H9 (cell line): ENCODE measurements at regions not wholly inside any gene's neighbourhood (a gene's known extent, or its start where the extent isn't known, plus 50 kb on each side); places are given as distances from the start of the nearest gene placed in this dataset.
A peak's percentile ranks its signal among the peaks of the same experiment; 100 is the strongest.

ENCODE experiments used
- DNase-seq: peaks from one replicate; pipeline ENCODE4 v3.0.0-alpha.2; 2017
- H2AFZ ChIP-seq: one replicate; pipeline ENCODE4 v1.6.1; 2013; ENCODE audit warnings: mild to moderate bottlenecking, low read length, control low read depth, moderate library complexity
- H2AK5ac ChIP-seq: 2 replicates; pipeline ENCODE4 v1.6.1; 2013; ENCODE audit warnings: low read length, control low read depth, mixed read lengths; ENCODE audit not compliant: insufficient read length
- H2BK120ac ChIP-seq: one replicate; pipeline ENCODE4 v1.6.1; 2013; ENCODE audit warnings: low read depth, mild to moderate bottlenecking, low read length, control low read depth, inconsistent platforms; ENCODE audit not compliant: poor library complexity, severe bottlenecking
- H2BK12ac ChIP-seq: 2 replicates; pipeline ENCODE4 v1.6.1; 2013; ENCODE audit warnings: low read length, control low read depth, mixed read lengths, low read depth; ENCODE audit not compliant: insufficient read length
- H2BK15ac ChIP-seq: 2 replicates; pipeline ENCODE4 v1.6.1; 2013; ENCODE audit warnings: low read depth, low read length, control low read depth
- H2BK20ac ChIP-seq: one replicate; pipeline ENCODE4 v1.6.1; 2013; ENCODE audit warnings: low read depth, mild to moderate bottlenecking, low read length, control low read depth, inconsistent platforms; ENCODE audit not compliant: poor library complexity, severe bottlenecking
- H2BK5ac ChIP-seq: 2 replicates; pipeline ENCODE4 v1.6.1; 2013; ENCODE audit warnings: low read length, control low read depth, mixed read lengths; ENCODE audit not compliant: insufficient read length
- H3K14ac ChIP-seq: 2 replicates; pipeline ENCODE4 v1.6.1; 2013; ENCODE audit warnings: low read length, control low read depth; ENCODE audit not compliant: insufficient read depth
- H3K18ac ChIP-seq: 2 replicates; pipeline ENCODE4 v1.6.1; 2013; ENCODE audit warnings: low read depth, mild to moderate bottlenecking, mixed read lengths, low read length, control low read depth; ENCODE audit not compliant: insufficient read length
- H3K23ac ChIP-seq: 2 replicates; pipeline ENCODE4 v1.6.1; 2013; ENCODE audit warnings: low read length, control low read depth, mixed read lengths, low read depth; ENCODE audit not compliant: insufficient read length
- H3K23me2 ChIP-seq: 2 replicates; pipeline ENCODE4 v1.6.1; 2013; ENCODE audit warnings: low read depth, mild to moderate bottlenecking, mixed read lengths, low read length, control low read depth; ENCODE audit not compliant: insufficient read length, poor library complexity, severe bottlenecking
- H3K27ac ChIP-seq: 2 replicates; pipeline ENCODE4 v1.5.1; 2013; ENCODE audit warnings: low read length, control low read depth, mixed read lengths, low read depth; ENCODE audit not compliant: insufficient read length
- H3K27me3 ChIP-seq: 2 replicates; pipeline ENCODE4 v1.6.1; 2013; ENCODE audit warnings: low read length, control low read depth, inconsistent platforms; ENCODE audit not compliant: insufficient read depth
- H3K4ac ChIP-seq: 2 replicates; pipeline ENCODE4 v1.6.1; 2013; ENCODE audit warnings: low read depth, mild to moderate bottlenecking, control low read depth, inconsistent platforms, low read length, moderate library complexity
- H3K4me1 ChIP-seq: 2 replicates; pipeline ENCODE4 v1.6.1; 2013; ENCODE audit warnings: low read length, control low read depth, inconsistent platforms; ENCODE audit not compliant: insufficient read depth
- H3K4me2 ChIP-seq: 2 replicates; pipeline ENCODE4 v1.6.1; 2013; ENCODE audit warnings: low read length, control low read depth, mixed read lengths; ENCODE audit not compliant: insufficient read length, insufficient read depth
- H3K56ac ChIP-seq: 2 replicates; pipeline ENCODE4 v1.6.1; 2013; ENCODE audit warnings: low read depth, mild to moderate bottlenecking, mixed read lengths, low read length, control low read depth; ENCODE audit not compliant: insufficient read length
- H3K79me1 ChIP-seq: 2 replicates; pipeline ENCODE4 v1.6.1; 2013; ENCODE audit warnings: low read depth, mild to moderate bottlenecking, moderate library complexity, low read length, control low read depth, inconsistent platforms; ENCODE audit not compliant: insufficient read depth, poor library complexity, severe bottlenecking
- H3K79me2 ChIP-seq: 2 replicates; pipeline ENCODE4 v1.6.1; 2013; ENCODE audit warnings: low read length, control low read depth, inconsistent platforms; ENCODE audit not compliant: insufficient read depth
- H3K9ac ChIP-seq: 2 replicates; pipeline ENCODE4 v1.6.1; 2013; ENCODE audit warnings: low read length, control low read depth, mixed read lengths; ENCODE audit not compliant: insufficient read length; ENCODE audit errors: extremely low read depth
- H3K9me3 ChIP-seq: one replicate; pipeline ENCODE4 v1.6.1; 2013; ENCODE audit warnings: low read depth, low read length, inconsistent platforms; ENCODE audit not compliant: control insufficient read depth
- H3T11ph ChIP-seq: one replicate; pipeline ENCODE4 v1.6.1; 2013; ENCODE audit warnings: mild to moderate bottlenecking, low read length, control low read depth, inconsistent platforms
- H4K20me1 ChIP-seq: one replicate; pipeline ENCODE4 v1.6.1; 2013; ENCODE audit not compliant: control insufficient read depth, insufficient read length, insufficient read depth
- H4K5ac ChIP-seq: 2 replicates; pipeline ENCODE4 v1.6.1; 2013; ENCODE audit warnings: low read depth, mild to moderate bottlenecking, mixed read lengths, low read length, control low read depth; ENCODE audit not compliant: insufficient read length
- H4K8ac ChIP-seq: replicated peaks from 2 replicates; pipeline ENCODE4 v1.6.1; 2013; ENCODE audit warnings: low read length, control low read depth, mixed read lengths, low read depth; ENCODE audit not compliant: insufficient read length
- H4K91ac ChIP-seq: 2 replicates; pipeline ENCODE4 v1.6.1; 2013; ENCODE audit warnings: low read depth, mild to moderate bottlenecking, moderate library complexity, mixed read lengths, low read length, control low read depth; ENCODE audit not compliant: insufficient read length
- H3K27ac Mint-ChIP-seq, 3 experiments: 2 replicates in 2 of 3; 3 replicates in 1 of 3; pipeline ENCODE4 v1.8.0; 2020 to 2021; ENCODE audit warnings: mixed read lengths in 3 of 3, mild to moderate bottlenecking in 1 of 3, moderate library complexity in 1 of 3
- H3K27me3 Mint-ChIP-seq: 2 replicates; pipeline ENCODE4 v1.8.0; 2021; ENCODE audit warnings: low read depth, mild to moderate bottlenecking, moderate library complexity, mixed read lengths
- H3K36me3 Mint-ChIP-seq, 3 experiments: 2 replicates in 2 of 3; 3 replicates in 1 of 3; pipeline ENCODE4 v1.8.0; 2020 to 2021; ENCODE audit warnings: low read depth in 3 of 3, mixed read lengths in 3 of 3; ENCODE audit not compliant: insufficient read depth in 1 of 3
- H3K4me1 Mint-ChIP-seq, 2 experiments: 2 replicates each; pipeline ENCODE4 v1.8.0; 2020; ENCODE audit warnings: mixed read lengths in 2 of 2
- H3K4me3 Mint-ChIP-seq, 2 experiments: 2 replicates in 1 of 2; 3 replicates in 1 of 2; pipeline ENCODE4 v1.8.0; 2020 to 2021; ENCODE audit warnings: mild to moderate bottlenecking in 2 of 2, mixed read lengths in 2 of 2, moderate library complexity in 1 of 2
- H3K9me3 Mint-ChIP-seq, 2 experiments: 2 replicates in 1 of 2; 3 replicates in 1 of 2; pipeline ENCODE4 v1.8.0; 2020; ENCODE audit warnings: mild to moderate bottlenecking in 2 of 2, mixed read lengths in 2 of 2, moderate library complexity in 1 of 2
- WGBS: extraction: QIAGEN DNeasy Blood & Tissue Kit; methylation state at CpG from one replicate; pipeline ENCODE4 v1.1.7; 2013; ENCODE audit warnings: missing lambda C conversion rate, low lambda C conversion rate, mixed read lengths; ENCODE audit not compliant: insufficient read length; ENCODE audit errors: extremely low coverage; 5-methylcytosine and 5-hydroxymethylcytosine counted together
- TF ChIP-seq, protein P1 (sequence below): fragments of 200-600 bp; sonication (generic); conservative IDR thresholded peaks from 3 replicates; pipeline ENCODE4 v1.8.0; 2021; ENCODE audit warnings: antibody characterized with exemption, mild to moderate bottlenecking

DNA sequence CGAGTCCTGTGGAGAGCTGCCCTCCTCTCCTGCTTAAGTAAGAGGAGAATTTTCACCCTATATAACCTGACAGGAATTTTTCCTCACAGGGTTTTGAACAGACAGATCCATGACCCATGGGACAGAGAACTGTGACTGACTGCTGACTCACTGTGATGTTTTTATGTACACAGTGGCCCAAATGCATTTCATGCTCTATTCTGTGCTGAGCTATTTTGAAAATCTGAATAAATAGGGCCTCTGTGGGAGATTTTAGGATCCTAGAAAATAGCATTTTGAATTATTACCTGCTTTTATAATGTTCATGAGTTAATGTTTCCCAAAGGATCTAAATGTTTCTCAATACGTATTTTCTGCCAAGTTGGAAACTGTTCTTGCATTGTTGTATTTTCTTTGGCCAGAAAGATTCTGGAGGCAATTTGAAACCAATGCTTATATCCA lies 577.4 kb downstream of the HTR1B start:
- H3K36me3 Mint-ChIP-seq, result peaks cover 0 to 3% (median 0%) of the 10 kb centered on the region in 3 experiments; a peak in 2 of 7 replicates
- H3T11ph ChIP-seq, result no peak overlapping the region
- H2BK15ac ChIP-seq, result no peak overlapping the region
- TF ChIP-seq, protein P1, sequence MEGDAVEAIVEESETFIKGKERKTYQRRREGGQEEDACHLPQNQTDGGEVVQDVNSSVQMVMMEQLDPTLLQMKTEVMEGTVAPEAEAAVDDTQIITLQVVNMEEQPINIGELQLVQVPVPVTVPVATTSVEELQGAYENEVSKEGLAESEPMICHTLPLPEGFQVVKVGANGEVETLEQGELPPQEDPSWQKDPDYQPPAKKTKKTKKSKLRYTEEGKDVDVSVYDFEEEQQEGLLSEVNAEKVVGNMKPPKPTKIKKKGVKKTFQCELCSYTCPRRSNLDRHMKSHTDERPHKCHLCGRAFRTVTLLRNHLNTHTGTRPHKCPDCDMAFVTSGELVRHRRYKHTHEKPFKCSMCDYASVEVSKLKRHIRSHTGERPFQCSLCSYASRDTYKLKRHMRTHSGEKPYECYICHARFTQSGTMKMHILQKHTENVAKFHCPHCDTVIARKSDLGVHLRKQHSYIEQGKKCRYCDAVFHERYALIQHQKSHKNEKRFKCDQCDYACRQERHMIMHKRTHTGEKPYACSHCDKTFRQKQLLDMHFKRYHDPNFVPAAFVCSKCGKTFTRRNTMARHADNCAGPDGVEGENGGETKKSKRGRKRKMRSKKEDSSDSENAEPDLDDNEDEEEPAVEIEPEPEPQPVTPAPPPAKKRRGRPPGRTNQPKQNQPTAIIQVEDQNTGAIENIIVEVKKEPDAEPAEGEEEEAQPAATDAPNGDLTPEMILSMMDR, result no peak
- peaks cover 3% of the 10 kb centered on the region for H3K23me2 ChIP-seq
- no peak overlapping the region for H2BK5ac ChIP-seq
- no peak overlapping the region for H3K4me2 ChIP-seq
- no peaks in the 10 kb centered on the region; the same call in 1 of the 2 replicates for H3K4me1 ChIP-seq
- no peak overlapping the region for H3K4ac ChIP-seq
- H3K9me3 Mint-ChIP-seq, result no peaks in the 10 kb centered on the region; a peak in 1 of 5 replicates
- no peaks in the 10 kb centered on the region for H3K9me3 ChIP-seq
- no peak overlapping the region for H3K56ac ChIP-seq
- no peak overlapping the region for H2AK5ac ChIP-seq
- 0 out of 7 replicates have a peak overlapping the region, but pooled peaks of 1 of the 3 experiments have one; percentile 85 for H3K27ac Mint-ChIP-seq
- peak overlapping the region; percentile 67 for H4K8ac ChIP-seq
- no peak overlapping the region for H3K9ac ChIP-seq
- no peak overlapping the region for H3K14ac ChIP-seq
- H3K27ac ChIP-seq, result no peak overlapping the region
- no peak overlapping the region for H3K4me3 Mint-ChIP-seq
- no peaks in the 10 kb centered on the region for H3K79me1 ChIP-seq
- H2BK20ac ChIP-seq, result no peak overlapping the region
- no peak overlapping the region for H2BK12ac ChIP-seq
- H3K79me2 ChIP-seq, result no peaks in the 10 kb centered on the region
- peak overlapping the region; percentile 42 for H4K5ac ChIP-seq
- H2AFZ ChIP-seq, result no peak overlapping the region
- H3K27me3 Mint-ChIP-seq, result no peaks in the 10 kb centered on the region
- no peaks in the 10 kb centered on the region for H4K20me1 ChIP-seq
- no peak overlapping the region for H2BK120ac ChIP-seq
- no peak overlapping the region for H4K91ac ChIP-seq
- H3K27me3 ChIP-seq, result no peaks in the 10 kb centered on the region
- no peak overlapping the region for H3K23ac ChIP-seq
- peaks cover 3 to 5% of the 10 kb centered on the region in 2 experiments for H3K4me1 Mint-ChIP-seq
- no CpG with 5 or more reads among the region's 2 CpGs for WGBS
- no peak for DNase-seq
- H3K18ac ChIP-seq, result no peak overlapping the region
